ENCODE measurements at regions not wholly inside any gene's neighbourhood (a gene's known extent, or its start where the extent isn't known, plus 50 kb on each side); places are given as distances from the start of the nearest gene placed in this dataset.

GRCh38 chr14:55747186-55747585 lies 167.2 kb downstream of the KTN1 start:
- no peaks in the 10 kb centered on the region for H3K36me3 Mint-ChIP-seq
- H3K4me3 ChIP-seq (ENCODE audit: low read depth, low read length), result no peak overlapping the region
- H3K9me3 Mint-ChIP-seq, result no peaks in the 10 kb centered on the region
- DNase-seq, result no peak
- no peak overlapping the region for H3K27ac ChIP-seq (ENCODE audit: insufficient read depth, low read length, poor library complexity, severe bottlenecking)
- no peaks in the 10 kb centered on the region for H3K4me1 Mint-ChIP-seq
- H3K27ac Mint-ChIP-seq, result no peak overlapping the region
- peaks cover 5% of the 10 kb centered on the region for H3K27me3 Mint-ChIP-seq
- no peak for ATAC-seq (ENCODE audit: low read depth in 2 of 2)
- no peaks in the 10 kb centered on the region for H3K27me3 ChIP-seq (ENCODE audit: control insufficient read depth, insufficient read depth, low read length)
- H3K9me3 ChIP-seq (ENCODE audit: control insufficient read depth in 2 of 2, low read length in 2 of 2), result no peaks in the 10 kb centered on the region
- no peaks in the 10 kb centered on the region for H3K36me3 ChIP-seq (ENCODE audit: control insufficient read depth, insufficient read depth, low read length)
- no peaks in the 10 kb centered on the region for H3K4me1 ChIP-seq (ENCODE audit: control insufficient read depth, insufficient read depth, low read length, poor library complexity, severe bottlenecking)
- H3K4me3 Mint-ChIP-seq, result no peak overlapping the region

GRCh38 chr14:55749201-55749812 lies 169.3 kb downstream of the KTN1 start:
- Histone ChIP-seq H3K36me3 (ENCODE audit: control insufficient read depth, insufficient read depth, low read length) (no peaks in the 10 kb centered on the region), H3K27me3 (ENCODE audit: control insufficient read depth, insufficient read depth, low read length) (no peaks in the 10 kb centered on the region), H3K4me3 (ENCODE audit: low read depth, low read length) (no peak overlapping the region), H3K9me3 (ENCODE audit: control insufficient read depth in 2 of 2, low read length in 2 of 2) (no peaks in the 10 kb centered on the region), H3K27ac (ENCODE audit: insufficient read depth, low read length, poor library complexity, severe bottlenecking) (no peak overlapping the region), H3K4me1 (ENCODE audit: control insufficient read depth, insufficient read depth, low read length, poor library complexity, severe bottlenecking) (no peaks in the 10 kb centered on the region)
- ATAC-seq (ENCODE audit: low read depth in 2 of 2), result no peak
- no peak overlapping the region for H3K27ac Mint-ChIP-seq
- H3K36me3 Mint-ChIP-seq, result no peaks in the 10 kb centered on the region
- no peak overlapping the region for H3K4me3 Mint-ChIP-seq
- DNase-seq, result no peak
- no peaks in the 10 kb centered on the region for H3K9me3 Mint-ChIP-seq
- no peaks in the 10 kb centered on the region for H3K4me1 Mint-ChIP-seq
- no peaks in the 10 kb centered on the region for H3K27me3 Mint-ChIP-seq

- Mint-ChIP-seq H3K9me3 (no peaks in the 10 kb centered on the region), H3K27ac (no peak overlapping the region), H3K4me3 (no peak overlapping the region), H3K27me3 (no peaks in the 10 kb centered on the region), H3K36me3 (no peaks in the 10 kb centered on the region), H3K4me1 (no peaks in the 10 kb centered on the region)
- no peak overlapping the region for H3K27ac ChIP-seq (ENCODE audit: insufficient read depth, low read length, poor library complexity, severe bottlenecking)
- H3K36me3 ChIP-seq (ENCODE audit: control insufficient read depth, insufficient read depth, low read length), result no peaks in the 10 kb centered on the region
- DNase-seq (no peak), ATAC-seq (ENCODE audit: low read depth in 2 of 2) (no peak)
- no peaks in the 10 kb centered on the region for H3K27me3 ChIP-seq (ENCODE audit: control insufficient read depth, insufficient read depth, low read length)
- no peak overlapping the region for H3K4me3 ChIP-seq (ENCODE audit: low read depth, low read length)
- H3K9me3 ChIP-seq (ENCODE audit: control insufficient read depth in 2 of 2, low read length in 2 of 2), result no peaks in the 10 kb centered on the region
- H3K4me1 ChIP-seq (ENCODE audit: control insufficient read depth, insufficient read depth, low read length, poor library complexity, severe bottlenecking), result no peaks in the 10 kb centered on the region
Measured at GRCh38 chr14:55749946-55750345, 169.9 kb downstream of the KTN1 start.

GRCh38 chr14:55752580-55753390 lies 172.8 kb downstream of the KTN1 start:
- H3K27ac Mint-ChIP-seq, result no peak overlapping the region
- Histone ChIP-seq H3K9me3 (ENCODE audit: control insufficient read depth in 2 of 2, low read length in 2 of 2) (no peaks in the 10 kb centered on the region), H3K36me3 (ENCODE audit: control insufficient read depth, insufficient read depth, low read length) (no peaks in the 10 kb centered on the region), H3K4me3 (ENCODE audit: low read depth, low read length) (no peak overlapping the region), H3K4me1 (ENCODE audit: control insufficient read depth, insufficient read depth, low read length, poor library complexity, severe bottlenecking) (no peaks in the 10 kb centered on the region), H3K27ac (ENCODE audit: insufficient read depth, low read length, poor library complexity, severe bottlenecking) (no peak overlapping the region), H3K27me3 (ENCODE audit: control insufficient read depth, insufficient read depth, low read length) (no peaks in the 10 kb centered on the region)
- no peak for DNase-seq
- ATAC-seq (ENCODE audit: low read depth in 2 of 2), result no peak
- H3K4me3 Mint-ChIP-seq, result no peak overlapping the region
- no peaks in the 10 kb centered on the region for H3K27me3 Mint-ChIP-seq
- no peaks in the 10 kb centered on the region for H3K36me3 Mint-ChIP-seq
- no peaks in the 10 kb centered on the region for H3K4me1 Mint-ChIP-seq
- no peaks in the 10 kb centered on the region for H3K9me3 Mint-ChIP-seq

DNA sequence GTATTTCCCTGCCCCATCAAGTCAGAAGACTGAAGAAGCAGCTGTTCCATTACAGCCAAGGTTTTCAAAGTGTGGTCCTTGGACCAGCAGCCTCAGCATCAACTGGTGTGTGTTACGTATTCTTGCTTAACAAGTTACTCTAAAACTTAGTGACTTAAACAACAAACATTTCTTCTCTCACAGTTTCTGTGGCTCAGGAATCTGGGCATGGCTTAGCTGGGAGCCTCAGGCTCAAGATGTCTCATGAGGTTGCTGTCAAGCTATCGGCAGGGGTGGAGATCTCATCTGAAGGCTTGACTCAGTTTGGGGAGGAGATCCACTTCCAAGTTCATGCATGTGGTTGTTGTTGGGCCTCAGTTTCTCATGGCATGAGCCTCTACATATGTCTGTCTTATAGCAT lies 174.5 kb downstream of the KTN1 start:
- no peaks in the 10 kb centered on the region for H3K27me3 ChIP-seq (ENCODE audit: control insufficient read depth, insufficient read depth, low read length)
- no peaks in the 10 kb centered on the region for H3K4me1 Mint-ChIP-seq
- H3K4me3 ChIP-seq (ENCODE audit: low read depth, low read length), result no peak overlapping the region
- H3K36me3 ChIP-seq (ENCODE audit: control insufficient read depth, insufficient read depth, low read length), result no peaks in the 10 kb centered on the region
- DNase-seq, result no peak
- no peaks in the 10 kb centered on the region for H3K36me3 Mint-ChIP-seq
- no peaks in the 10 kb centered on the region for H3K9me3 ChIP-seq (ENCODE audit: control insufficient read depth in 2 of 2, low read length in 2 of 2)
- no peak overlapping the region for H3K27ac Mint-ChIP-seq
- H3K27ac ChIP-seq (ENCODE audit: insufficient read depth, low read length, poor library complexity, severe bottlenecking), result no peak overlapping the region
- no peaks in the 10 kb centered on the region for H3K4me1 ChIP-seq (ENCODE audit: control insufficient read depth, insufficient read depth, low read length, poor library complexity, severe bottlenecking)
- peaks cover 4% of the 10 kb centered on the region for H3K27me3 Mint-ChIP-seq
- no peaks in the 10 kb centered on the region for H3K9me3 Mint-ChIP-seq
- H3K4me3 Mint-ChIP-seq, result no peak overlapping the region
- no peak for ATAC-seq (ENCODE audit: low read depth in 2 of 2)

DNA sequence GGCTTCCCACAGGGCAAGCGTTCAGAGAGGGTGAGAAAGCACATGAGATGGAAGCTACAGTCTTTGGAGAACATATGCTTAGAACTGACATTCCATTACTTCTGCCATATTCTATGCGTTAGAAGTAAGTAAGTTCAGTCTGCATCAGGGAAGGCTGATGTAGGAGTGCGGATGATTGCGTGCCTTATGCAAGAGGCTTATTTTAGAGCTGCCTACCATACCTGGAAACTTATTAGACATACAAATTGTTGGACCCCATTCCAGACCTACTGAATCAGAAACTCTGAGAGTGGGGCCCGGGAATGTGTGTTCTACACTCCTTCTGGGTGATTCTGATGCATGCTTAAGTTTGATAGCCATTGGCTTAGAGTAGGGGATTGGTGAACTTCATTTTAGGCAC lies 174.9 kb downstream of the KTN1 start:
- peaks cover 4% of the 10 kb centered on the region for H3K27me3 Mint-ChIP-seq
- Histone ChIP-seq H3K4me1 (ENCODE audit: control insufficient read depth, insufficient read depth, low read length, poor library complexity, severe bottlenecking) (no peaks in the 10 kb centered on the region), H3K4me3 (ENCODE audit: low read depth, low read length) (no peak overlapping the region), H3K27me3 (ENCODE audit: control insufficient read depth, insufficient read depth, low read length) (no peaks in the 10 kb centered on the region), H3K9me3 (ENCODE audit: control insufficient read depth in 2 of 2, low read length in 2 of 2) (no peaks in the 10 kb centered on the region), H3K36me3 (ENCODE audit: control insufficient read depth, insufficient read depth, low read length) (no peaks in the 10 kb centered on the region), H3K27ac (ENCODE audit: insufficient read depth, low read length, poor library complexity, severe bottlenecking) (no peak overlapping the region)
- DNase-seq, result no peak
- no peak for ATAC-seq (ENCODE audit: low read depth in 2 of 2)
- no peaks in the 10 kb centered on the region for H3K9me3 Mint-ChIP-seq
- no peaks in the 10 kb centered on the region for H3K4me1 Mint-ChIP-seq
- H3K27ac Mint-ChIP-seq, result no peak overlapping the region
- no peaks in the 10 kb centered on the region for H3K36me3 Mint-ChIP-seq
- no peak overlapping the region for H3K4me3 Mint-ChIP-seq

- H3K36me3 Mint-ChIP-seq, result no peaks in the 10 kb centered on the region
- no peaks in the 10 kb centered on the region for H3K9me3 ChIP-seq (ENCODE audit: control insufficient read depth in 2 of 2, low read length in 2 of 2)
- H3K4me1 ChIP-seq (ENCODE audit: control insufficient read depth, insufficient read depth, low read length, poor library complexity, severe bottlenecking), result no peaks in the 10 kb centered on the region
- H3K27me3 Mint-ChIP-seq, result peaks cover 4% of the 10 kb centered on the region
- H3K4me3 Mint-ChIP-seq, result no peak overlapping the region
- no peaks in the 10 kb centered on the region for H3K36me3 ChIP-seq (ENCODE audit: control insufficient read depth, insufficient read depth, low read length)
- no peaks in the 10 kb centered on the region for H3K4me1 Mint-ChIP-seq
- H3K9me3 Mint-ChIP-seq, result no peaks in the 10 kb centered on the region
- no peak overlapping the region for H3K27ac Mint-ChIP-seq
- no peak overlapping the region for H3K4me3 ChIP-seq (ENCODE audit: low read depth, low read length)
- H3K27me3 ChIP-seq (ENCODE audit: control insufficient read depth, insufficient read depth, low read length), result no peaks in the 10 kb centered on the region
- ATAC-seq (ENCODE audit: low read depth in 2 of 2), result no peak
- DNase-seq, result no peak
- no peak overlapping the region for H3K27ac ChIP-seq (ENCODE audit: insufficient read depth, low read length, poor library complexity, severe bottlenecking)
Measured at GRCh38 chr14:55756078-55756477, 176.1 kb downstream of the KTN1 start.

- Histone ChIP-seq H3K36me3 (ENCODE audit: control insufficient read depth, insufficient read depth, low read length) (no peaks in the 10 kb centered on the region), H3K27ac (ENCODE audit: insufficient read depth, low read length, poor library complexity, severe bottlenecking) (no peak overlapping the region), H3K27me3 (ENCODE audit: control insufficient read depth, insufficient read depth, low read length) (no peaks in the 10 kb centered on the region), H3K4me1 (ENCODE audit: control insufficient read depth, insufficient read depth, low read length, poor library complexity, severe bottlenecking) (no peaks in the 10 kb centered on the region), H3K9me3 (ENCODE audit: control insufficient read depth in 2 of 2, low read length in 2 of 2) (no peaks in the 10 kb centered on the region), H3K4me3 (ENCODE audit: low read depth, low read length) (no peak overlapping the region)
- no peak overlapping the region for H3K4me3 Mint-ChIP-seq
- H3K9me3 Mint-ChIP-seq, result no peaks in the 10 kb centered on the region
- ATAC-seq (ENCODE audit: low read depth in 2 of 2), result no peak
- H3K27ac Mint-ChIP-seq, result no peak overlapping the region
- no peaks in the 10 kb centered on the region for H3K4me1 Mint-ChIP-seq
- no peak for DNase-seq
- peaks cover 4% of the 10 kb centered on the region for H3K27me3 Mint-ChIP-seq
- H3K36me3 Mint-ChIP-seq, result no peaks in the 10 kb centered on the region
Measured at GRCh38 chr14:55756557-55756956, 176.6 kb downstream of the KTN1 start.
